Coronary artery (tissue), 2 donors: ENCODE measurements at regions not wholly inside any gene's neighbourhood (a gene's known extent, or its start where the extent isn't known, plus 50 kb on each side); places are given as distances from the start of the nearest gene placed in this dataset.

Source experiments
- DNase-seq: peaks from one replicate; pipeline ENCODE4 v3.0.0-alpha.2; 2017; ENCODE audit warnings: low spot score
- H3K27ac ChIP-seq, 2 donors: fragments of 200-600 bp; sonication (generic); one replicate each; pipeline ENCODE4 v1.5.1; 2016 to 2019
- H3K4me3 ChIP-seq: fragments of 200-600 bp; sonication (generic); 2 replicates; pipeline ENCODE4 v1.5.1; 2016; ENCODE audit warnings: mild to moderate bottlenecking, moderate library complexity
- TF ChIP-seq, protein P1 (sequence below): fragments of 200-600 bp; sonication (generic); IDR thresholded peaks from one replicate; pipeline ENCODE4 v1.5.1; 2019; ENCODE audit warnings: antibody characterized with exemption

GRCh38 chr13:88764103-88764502 lies 1092.9 kb downstream of the SLITRK5 start:
- H3K27ac ChIP-seq, result no peak overlapping the region
- TF ChIP-seq, protein P1, sequence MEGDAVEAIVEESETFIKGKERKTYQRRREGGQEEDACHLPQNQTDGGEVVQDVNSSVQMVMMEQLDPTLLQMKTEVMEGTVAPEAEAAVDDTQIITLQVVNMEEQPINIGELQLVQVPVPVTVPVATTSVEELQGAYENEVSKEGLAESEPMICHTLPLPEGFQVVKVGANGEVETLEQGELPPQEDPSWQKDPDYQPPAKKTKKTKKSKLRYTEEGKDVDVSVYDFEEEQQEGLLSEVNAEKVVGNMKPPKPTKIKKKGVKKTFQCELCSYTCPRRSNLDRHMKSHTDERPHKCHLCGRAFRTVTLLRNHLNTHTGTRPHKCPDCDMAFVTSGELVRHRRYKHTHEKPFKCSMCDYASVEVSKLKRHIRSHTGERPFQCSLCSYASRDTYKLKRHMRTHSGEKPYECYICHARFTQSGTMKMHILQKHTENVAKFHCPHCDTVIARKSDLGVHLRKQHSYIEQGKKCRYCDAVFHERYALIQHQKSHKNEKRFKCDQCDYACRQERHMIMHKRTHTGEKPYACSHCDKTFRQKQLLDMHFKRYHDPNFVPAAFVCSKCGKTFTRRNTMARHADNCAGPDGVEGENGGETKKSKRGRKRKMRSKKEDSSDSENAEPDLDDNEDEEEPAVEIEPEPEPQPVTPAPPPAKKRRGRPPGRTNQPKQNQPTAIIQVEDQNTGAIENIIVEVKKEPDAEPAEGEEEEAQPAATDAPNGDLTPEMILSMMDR, result no peak
- no peak overlapping the region for H3K4me3 ChIP-seq

GRCh38 chr13:88800505-88800904 lies 1129.3 kb downstream of the SLITRK5 start:
- DNase-seq, result no peak
- TF ChIP-seq, protein P1, result no peak

More at GRCh38 chr13:88764103-88764502, 1092.9 kb downstream of the SLITRK5 start:
- DNase-seq, result no peak

DNA sequence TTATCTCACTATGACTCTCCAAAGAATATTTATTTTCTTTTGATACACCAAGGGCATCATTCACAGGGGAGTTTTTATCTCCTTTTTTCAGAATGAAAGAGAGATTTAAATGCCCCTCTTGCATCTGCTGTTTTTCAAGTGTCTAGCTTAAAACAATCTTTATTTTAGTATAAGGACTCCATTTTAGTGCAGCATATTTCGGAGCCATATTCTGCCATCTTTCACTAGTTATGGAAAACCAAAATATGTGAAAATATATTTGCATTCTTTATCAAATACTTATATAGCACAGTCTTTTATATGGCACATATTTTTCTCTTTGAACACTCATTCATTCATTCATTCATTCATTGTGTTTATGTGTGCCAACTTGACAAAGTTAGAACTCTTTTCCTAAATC lies 1130.2 kb downstream of the SLITRK5 start:
- TF ChIP-seq, protein P1, result no peak
- no peak overlapping the region for H3K4me3 ChIP-seq
- no peak overlapping the region for H3K27ac ChIP-seq
- no peak for DNase-seq

More at GRCh38 chr13:88800505-88800904, 1129.3 kb downstream of the SLITRK5 start:
- H3K4me3 ChIP-seq, result no peak overlapping the region
- no peak overlapping the region for H3K27ac ChIP-seq

- Histone ChIP-seq H3K4me3 (no peak overlapping the region), H3K27ac (no peak overlapping the region)
- TF ChIP-seq, protein P1, result no peak
- DNase-seq, result no peak
Observed at GRCh38 chr13:88802886-88803285, 1131.7 kb downstream of the SLITRK5 start.

GRCh38 chr13:88806438-88806837 lies 1135.3 kb downstream of the SLITRK5 start:
- TF ChIP-seq, protein P1, result no peak
- H3K27ac ChIP-seq, result no peak overlapping the region
- H3K4me3 ChIP-seq, result no peak overlapping the region
- no peak for DNase-seq

GRCh38 chr13:88817560-88817959 lies 1146.4 kb downstream of the SLITRK5 start:
- DNase-seq, result no peak
- no peak overlapping the region for H3K27ac ChIP-seq
- TF ChIP-seq, protein P1, result no peak
- H3K4me3 ChIP-seq, result no peak overlapping the region

DNA sequence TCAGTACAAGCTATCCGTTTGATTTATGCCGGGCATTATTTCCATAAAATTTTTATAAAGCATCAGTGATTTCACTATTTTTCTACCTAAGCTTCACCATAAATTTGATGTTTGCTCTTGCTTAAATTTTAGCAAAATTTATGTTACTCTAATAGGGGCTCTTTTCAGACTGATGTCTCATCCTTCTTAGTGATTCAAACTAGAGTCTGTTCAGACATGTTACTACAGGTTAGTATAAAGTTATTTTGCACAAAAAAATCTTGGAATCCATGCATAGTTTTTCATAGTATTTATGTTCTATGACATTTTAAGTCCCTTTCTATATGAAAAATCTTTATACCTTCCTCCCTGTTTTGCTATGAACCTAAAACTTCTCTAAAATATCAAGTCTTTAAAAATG lies 1151.9 kb downstream of the SLITRK5 start:
- Histone ChIP-seq H3K4me3 (no peak overlapping the region), H3K27ac (no peak overlapping the region)
- TF ChIP-seq, protein P1, result no peak
- DNase-seq, result no peak
